ENCODE measurements at regions not wholly inside any gene's neighbourhood (a gene's known extent, or its start where the extent isn't known, plus 50 kb on each side); places are given as distances from the start of the nearest gene placed in this dataset.
A peak's percentile ranks its signal among the peaks of the same experiment; 100 is the strongest.

- no peak overlapping the region for H3K27ac ChIP-seq
- TF ChIP-seq CTCF (IDR thresholded peaks at IDR 0.05 in 4 of 5, conservative IDR thresholded peaks at IDR 0.05 in 1 of 5) (no peak), POLR2A (IDR thresholded peaks at IDR 0.05) (no peak)
- in situ Hi-C loops (cut with MboI; ENCODE audit: low sequenced_read_pairs in 4 of 4), result loop anchor here in 3 of 4 donors (5.0 to 10.0 kb wide), 3 partner anchors 222 to 234 kb away; no protein-coding TSS in a partner anchor
- peaks cover 0 to 7% of the 10 kb centered on the region in 2 donors for H3K4me1 ChIP-seq
- no peak for DNase-seq
- no peaks in the 10 kb centered on the region for H3K36me3 ChIP-seq
- no peak overlapping the region for H3K4me3 ChIP-seq
- no peak for ATAC-seq
- intact Hi-C loops (cut with DNase I; ENCODE audit: low total_unique reads), result no loop called here
- H3K27me3 ChIP-seq, result no peaks in the 10 kb centered on the region
- no peaks in the 10 kb centered on the region for H3K9me3 ChIP-seq
Observed at GRCh38 chr6:137316626-137317025, 97.4 kb upstream of the IFNGR1 start.

- TF ChIP-seq CTCF (IDR thresholded peaks at IDR 0.05 in 4 of 5, conservative IDR thresholded peaks at IDR 0.05 in 1 of 5), result no peak
- no peak for TF ChIP-seq POLR2A (IDR thresholded peaks at IDR 0.05)
- no peak overlapping the region for H3K27ac ChIP-seq
- intact Hi-C loops (cut with DNase I; ENCODE audit: low total_unique reads), result loop anchor here (2.0 kb wide), 1 partner anchor 44 kb away; no protein-coding TSS in a partner anchor
- in situ Hi-C loops (cut with MboI; ENCODE audit: low sequenced_read_pairs in 4 of 4), result loop anchor here in 3 of 4 donors (5.0 to 10.0 kb wide), 3 partner anchors 220 to 233 kb away; no protein-coding TSS in a partner anchor
- H3K9me3 ChIP-seq, result no peaks in the 10 kb centered on the region
- no peaks in the 10 kb centered on the region for H3K36me3 ChIP-seq
- ATAC-seq (no peak), DNase-seq (no peak)
- no peaks in the 10 kb centered on the region for H3K27me3 ChIP-seq
- H3K4me3 ChIP-seq, result no peak overlapping the region
- peaks cover 0 to 7% of the 10 kb centered on the region in 2 donors for H3K4me1 ChIP-seq
Observed at GRCh38 chr6:137315081-137315480, 95.9 kb upstream of the IFNGR1 start.

- no peaks in the 10 kb centered on the region for H3K36me3 ChIP-seq
- peak overlapping the region in 1 of 4 donors; percentile 8 for H3K27ac ChIP-seq
- no peaks in the 10 kb centered on the region for H3K27me3 ChIP-seq
- peak; percentile 66 to 87 for ATAC-seq
- peak overlapping the region in 3 of 4 donors; percentile 10 to 32 (median 19) for H3K4me3 ChIP-seq
- H3K9me3 ChIP-seq, result no peaks in the 10 kb centered on the region
- in situ Hi-C loops (cut with MboI; ENCODE audit: low sequenced_read_pairs in 4 of 4) (loop anchor here in 3 of 4 donors (5.0 to 10.0 kb wide), 4 partner anchors 42 to 222 kb away; no protein-coding TSS in a partner anchor), intact Hi-C loops (cut with DNase I; ENCODE audit: low total_unique reads) (loop anchor here (1.0 to 5.0 kb wide), 3 partner anchors 43 to 237 kb away; no protein-coding TSS in a partner anchor)
- DNase-seq, result peak; percentile 41 to 42
- H3K4me1 ChIP-seq, result peaks cover 4 to 11% of the 10 kb centered on the region in 2 donors
- peak; percentile 76 to 85 (median 77) for TF ChIP-seq CTCF (IDR thresholded peaks at IDR 0.05 in 4 of 5, conservative IDR thresholded peaks at IDR 0.05 in 1 of 5)
- no peak for TF ChIP-seq POLR2A (IDR thresholded peaks at IDR 0.05)
Observed at GRCh38 chr6:137313928-137314855, 95.0 kb upstream of the IFNGR1 start.

GRCh38 chr6:137313211-137313610 is 94.0 kb upstream of the IFNGR1 start:
- no peak overlapping the region for H3K27ac ChIP-seq
- no peak for TF ChIP-seq CTCF (IDR thresholded peaks at IDR 0.05 in 4 of 5, conservative IDR thresholded peaks at IDR 0.05 in 1 of 5)
- TF ChIP-seq POLR2A (IDR thresholded peaks at IDR 0.05), result no peak
- H3K9me3 ChIP-seq, result no peaks in the 10 kb centered on the region
- ATAC-seq (no peak), DNase-seq (no peak)
- H3K27me3 ChIP-seq, result no peaks in the 10 kb centered on the region
- H3K4me1 ChIP-seq, result peaks cover 7 to 14% of the 10 kb centered on the region in 2 donors
- in situ Hi-C loops (cut with MboI; ENCODE audit: low sequenced_read_pairs in 4 of 4) (loop anchor here in 3 of 4 donors (5.0 to 10.0 kb wide), 4 partner anchors 41 to 221 kb away; no protein-coding TSS in a partner anchor), intact Hi-C loops (cut with DNase I; ENCODE audit: low total_unique reads) (loop anchor here (5.0 kb wide), 1 partner anchor 236 kb away; no protein-coding TSS in a partner anchor)
- no peak overlapping the region for H3K4me3 ChIP-seq
- H3K36me3 ChIP-seq, result no peaks in the 10 kb centered on the region

Measured in gastrocnemius medialis (tissue), 4 donors.